ENCODE measurements at regions not wholly inside any gene's neighbourhood (a gene's known extent, or its start where the extent isn't known, plus 50 kb on each side); places are given as distances from the start of the nearest gene placed in this dataset.

DNA sequence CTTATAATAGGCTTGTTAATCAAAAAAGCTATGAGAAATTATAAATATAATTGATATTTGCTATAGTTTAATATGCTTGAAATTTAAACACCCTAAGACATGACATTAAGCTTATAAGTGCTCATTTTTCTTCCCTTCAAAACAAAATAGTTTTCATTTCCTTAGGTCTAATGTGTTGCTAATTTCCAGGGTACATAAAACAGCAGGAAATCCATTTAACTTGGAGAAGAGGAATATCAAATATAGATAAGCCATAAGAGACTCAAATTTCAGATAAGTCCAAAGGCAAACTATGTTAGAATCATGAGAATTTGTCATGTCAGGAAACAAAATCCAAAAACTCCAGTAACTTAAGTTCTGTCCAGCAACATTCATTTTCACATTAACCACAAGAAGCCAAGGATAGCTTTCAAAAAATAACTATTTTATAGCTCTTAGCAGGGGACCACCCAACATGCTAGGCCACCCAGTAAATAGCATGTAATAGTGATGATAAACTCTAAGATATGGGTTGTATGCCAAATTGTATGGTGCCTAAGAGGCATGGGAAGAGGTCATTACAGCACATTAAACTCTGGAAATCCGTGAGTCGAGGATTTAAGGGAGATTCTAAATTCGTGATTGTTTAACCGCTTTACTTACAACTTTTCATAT, 298.1 kb downstream of the CRPPA start:
- H3K27ac ChIP-seq (ENCODE audit: insufficient read depth, low read length), result no peak overlapping the region

More for the DNA sequence above, 298.1 kb downstream of the CRPPA start:
- in situ Hi-C loops (cut with MboI; ENCODE audit: low sequenced_read_pairs) (loop anchor here (25.0 kb wide), 1 partner anchor 789 kb away; no protein-coding TSS in a partner anchor), dilution Hi-C loops (cut with HindIII; ENCODE audit: low sequenced_read_pairs, unreplicated experiment) (no loop called here), intact Hi-C loops (cut with micrococcal nuclease) (no loop called here)
- Histone ChIP-seq H3K9me1 (ENCODE audit: insufficient read depth, low read length) (no peaks in the 10 kb centered on the region), H3K4ac (ENCODE audit: low read depth, low read length) (no peak overlapping the region), H3K4me3 (ENCODE audit: insufficient read depth, low read depth, low read length) (no peak overlapping the region), H3K18ac (ENCODE audit: low read depth, low read length) (no peak overlapping the region), H2BK5ac (ENCODE audit: low read depth, low read length, poor library complexity, severe bottlenecking) (no peak overlapping the region), H4K91ac (ENCODE audit: insufficient read depth, low read depth, low read length) (no peak overlapping the region), H2AFZ (replicated peaks; ENCODE audit: low read length, poor library complexity) (no peak overlapping the region), H2BK15ac (ENCODE audit: low read depth, low read length) (no peak overlapping the region), H3K56ac (ENCODE audit: extremely low read depth, insufficient read depth, low read length) (no peak overlapping the region), H3K27me3 (ENCODE audit: control insufficient read depth, insufficient read depth, low read length) (no peaks in the 10 kb centered on the region), H4K20me1 (ENCODE audit: insufficient read depth, low read length) (no peaks in the 10 kb centered on the region), H3K4me2 (ENCODE audit: low read depth, low read length) (no peak overlapping the region), H2BK20ac (ENCODE audit: low read depth, low read length) (no peak overlapping the region), H3K23ac (ENCODE audit: low read depth, low read length) (no peak overlapping the region), H3K79me1 (ENCODE audit: low read depth in 1 of 2, low read length in 2 of 2) (no peaks in the 10 kb centered on the region), H4K8ac (ENCODE audit: low read depth in 2 of 2, low read length in 2 of 2) (no peak overlapping the region), H3K9ac (ENCODE audit: low read depth, low read length) (no peak overlapping the region), H3K4me1 (ENCODE audit: control insufficient read depth, insufficient read depth, low read length) (no peaks in the 10 kb centered on the region), H2AK9ac (replicated peaks; ENCODE audit: low read depth, low read length, poor library complexity) (no peak overlapping the region), H3K36me3 (ENCODE audit: control insufficient read depth, insufficient read depth, low read length) (no peaks in the 10 kb centered on the region), H3K9me3 (ENCODE audit: control insufficient read depth, insufficient read depth, low read length) (no peaks in the 10 kb centered on the region), H2BK120ac (ENCODE audit: low read depth, low read length) (no peak overlapping the region), H4K5ac (ENCODE audit: low read depth, low read length) (no peak overlapping the region), H2AK5ac (ENCODE audit: low read depth, low read length) (no peak overlapping the region), H3K14ac (replicated peaks; ENCODE audit: low read depth, low read length) (no peak overlapping the region)
- DNase-seq (no peak), ATAC-seq (ENCODE audit: low read depth) (no peak)
- WGBS, 2 experiments (ENCODE audit: extremely low coverage in 2 of 2, insufficient read length in 1 of 2), result no CpG with 5 or more reads among the region's 4 CpGs
- CTCF ChIA-PET, result no interaction called here
- no TSS peak for BruUV-seq (replicated peaks)
- POLR2A ChIA-PET (ENCODE audit: unreplicated experiment), result no interaction called here
- TF ChIP-seq, protein P1, sequence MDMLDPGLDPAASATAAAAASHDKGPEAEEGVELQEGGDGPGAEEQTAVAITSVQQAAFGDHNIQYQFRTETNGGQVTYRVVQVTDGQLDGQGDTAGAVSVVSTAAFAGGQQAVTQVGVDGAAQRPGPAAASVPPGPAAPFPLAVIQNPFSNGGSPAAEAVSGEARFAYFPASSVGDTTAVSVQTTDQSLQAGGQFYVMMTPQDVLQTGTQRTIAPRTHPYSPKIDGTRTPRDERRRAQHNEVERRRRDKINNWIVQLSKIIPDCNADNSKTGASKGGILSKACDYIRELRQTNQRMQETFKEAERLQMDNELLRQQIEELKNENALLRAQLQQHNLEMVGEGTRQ (IDR thresholded peaks at IDR 0.05; ENCODE audit: low read depth, low read length), result no peak
- TF ChIP-seq SMC3 (IDR thresholded peaks at IDR 0.05; ENCODE audit: low read depth, low read length), result no peak
- TF ChIP-seq MXI1 (IDR thresholded peaks at IDR 0.05; ENCODE audit: borderline replicate concordance, low read depth, low read length), result no peak
- no peak for TF ChIP-seq BHLHE40 (IDR thresholded peaks at IDR 0.05; ENCODE audit: low read depth, low read length)
- TF ChIP-seq MAZ (IDR thresholded peaks at IDR 0.05; ENCODE audit: borderline replicate concordance, low read depth, low read length), result no peak
- TF ChIP-seq RAD21 (IDR thresholded peaks at IDR 0.05; ENCODE audit: low read length), result no peak
- no peak for TF ChIP-seq NFE2L2 (IDR thresholded peaks at IDR 0.05; ENCODE audit: low read depth, low read length)
- no peak for TF ChIP-seq CHD1 (IDR thresholded peaks at IDR 0.05; ENCODE audit: low read depth, low read length)
- TF ChIP-seq RCOR1 (IDR thresholded peaks at IDR 0.05; ENCODE audit: insufficient replicate concordance, low read length), result no peak
- TF ChIP-seq MAFK (IDR thresholded peaks at IDR 0.05; ENCODE audit: low read depth, low read length), result no peak
- TF ChIP-seq, protein P2, sequence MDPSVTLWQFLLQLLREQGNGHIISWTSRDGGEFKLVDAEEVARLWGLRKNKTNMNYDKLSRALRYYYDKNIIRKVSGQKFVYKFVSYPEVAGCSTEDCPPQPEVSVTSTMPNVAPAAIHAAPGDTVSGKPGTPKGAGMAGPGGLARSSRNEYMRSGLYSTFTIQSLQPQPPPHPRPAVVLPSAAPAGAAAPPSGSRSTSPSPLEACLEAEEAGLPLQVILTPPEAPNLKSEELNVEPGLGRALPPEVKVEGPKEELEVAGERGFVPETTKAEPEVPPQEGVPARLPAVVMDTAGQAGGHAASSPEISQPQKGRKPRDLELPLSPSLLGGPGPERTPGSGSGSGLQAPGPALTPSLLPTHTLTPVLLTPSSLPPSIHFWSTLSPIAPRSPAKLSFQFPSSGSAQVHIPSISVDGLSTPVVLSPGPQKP (IDR thresholded peaks at IDR 0.05; ENCODE audit: borderline replicate concordance, low read depth, low read length), result no peak
- no peak for TF ChIP-seq POLR2A (IDR thresholded peaks at IDR 0.05; ENCODE audit: low read depth, low read length)
- TF ChIP-seq RFX5 (IDR thresholded peaks at IDR 0.05; ENCODE audit: low read depth, low read length), result no peak
- TF ChIP-seq CEBPB (IDR thresholded peaks at IDR 0.05; ENCODE audit: low read depth, low read length), result no peak
- TF ChIP-seq, protein P3, sequence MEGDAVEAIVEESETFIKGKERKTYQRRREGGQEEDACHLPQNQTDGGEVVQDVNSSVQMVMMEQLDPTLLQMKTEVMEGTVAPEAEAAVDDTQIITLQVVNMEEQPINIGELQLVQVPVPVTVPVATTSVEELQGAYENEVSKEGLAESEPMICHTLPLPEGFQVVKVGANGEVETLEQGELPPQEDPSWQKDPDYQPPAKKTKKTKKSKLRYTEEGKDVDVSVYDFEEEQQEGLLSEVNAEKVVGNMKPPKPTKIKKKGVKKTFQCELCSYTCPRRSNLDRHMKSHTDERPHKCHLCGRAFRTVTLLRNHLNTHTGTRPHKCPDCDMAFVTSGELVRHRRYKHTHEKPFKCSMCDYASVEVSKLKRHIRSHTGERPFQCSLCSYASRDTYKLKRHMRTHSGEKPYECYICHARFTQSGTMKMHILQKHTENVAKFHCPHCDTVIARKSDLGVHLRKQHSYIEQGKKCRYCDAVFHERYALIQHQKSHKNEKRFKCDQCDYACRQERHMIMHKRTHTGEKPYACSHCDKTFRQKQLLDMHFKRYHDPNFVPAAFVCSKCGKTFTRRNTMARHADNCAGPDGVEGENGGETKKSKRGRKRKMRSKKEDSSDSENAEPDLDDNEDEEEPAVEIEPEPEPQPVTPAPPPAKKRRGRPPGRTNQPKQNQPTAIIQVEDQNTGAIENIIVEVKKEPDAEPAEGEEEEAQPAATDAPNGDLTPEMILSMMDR (conservative IDR thresholded peaks at IDR 0.05; ENCODE audit: low read depth, low read length), result no peak
- no peak for TF ChIP-seq FOS (IDR thresholded peaks at IDR 0.05; ENCODE audit: low read depth, low read length)
